ACHN (cell line): ENCODE measurements at regions not wholly inside any gene's neighbourhood (a gene's known extent, or its start where the extent isn't known, plus 50 kb on each side); places are given as distances from the start of the nearest gene placed in this dataset.

Source experiments
- DNase-seq: peaks from one replicate; pipeline ENCODE4 v3.0.0-alpha.2; 2015
- in situ Hi-C: cut with HindIII; loops from 2 replicates; pipeline ENCODE4 v1.10.0; 2017; ENCODE audit warnings: low sequenced_read_pairs, low pct_ligation_motif_present, low pct_unique_long_range_greater_than_20kb

GRCh38 chr1:244236721-244237120 is 185.6 kb downstream of the ZBTB18 start:
- in situ Hi-C loops, result no loop called here
- no peak for DNase-seq

- in situ Hi-C loops, result no loop called here
- no peak for DNase-seq
These were observed 186.4 kb downstream of the ZBTB18 start for GRCh38 chr1:244237445-244237844.

GRCh38 chr1:244239261-244239770 is 188.2 kb downstream of the ZBTB18 start:
- no peak for DNase-seq

GRCh38 chr1:244241438-244241837 is 190.4 kb downstream of the ZBTB18 start:
- DNase-seq, result no peak
- in situ Hi-C loops, result no loop called here

More at GRCh38 chr1:244239261-244239770, 188.2 kb downstream of the ZBTB18 start:
- in situ Hi-C loops, result no loop called here

GRCh38 chr1:244242446-244242845 is 191.4 kb downstream of the ZBTB18 start:
- DNase-seq, result no peak
- in situ Hi-C loops, result no loop called here

- no peak for DNase-seq
These were observed 195.3 kb downstream of the ZBTB18 start for GRCh38 chr1:244246334-244246733.

GRCh38 chr1:244248426-244248825 is 197.3 kb downstream of the ZBTB18 start:
- in situ Hi-C loops, result no loop called here
- no peak for DNase-seq

More at GRCh38 chr1:244246334-244246733, 195.3 kb downstream of the ZBTB18 start:
- in situ Hi-C loops, result no loop called here

- in situ Hi-C loops, result no loop called here
- no peak for DNase-seq
These were observed 199.5 kb downstream of the ADSS2 start for GRCh38 chr1:244252211-244252610.

GRCh38 chr1:244254467-244254866 is 197.2 kb downstream of the ADSS2 start:
- DNase-seq, result no peak

GRCh38 chr1:244255426-244255965 is 196.2 kb downstream of the ADSS2 start:
- in situ Hi-C loops, result no loop called here
- no peak for DNase-seq

More at GRCh38 chr1:244254467-244254866, 197.2 kb downstream of the ADSS2 start:
- in situ Hi-C loops, result no loop called here

- in situ Hi-C loops, result no loop called here
- no peak for DNase-seq
These were observed 195.5 kb downstream of the ADSS2 start for GRCh38 chr1:244256086-244256676.

- in situ Hi-C loops, result no loop called here
- DNase-seq, result no peak
These were observed 187.5 kb downstream of the ADSS2 start for GRCh38 chr1:244264163-244264562.

GRCh38 chr1:244265507-244265906 is 186.2 kb downstream of the ADSS2 start:
- no peak for DNase-seq
- in situ Hi-C loops, result no loop called here

GRCh38 chr1:244269169-244269568 is 182.5 kb downstream of the ADSS2 start:
- DNase-seq, result no peak
- in situ Hi-C loops, result no loop called here

GRCh38 chr1:244271004-244271403 is 180.7 kb downstream of the ADSS2 start:
- in situ Hi-C loops, result no loop called here
- DNase-seq, result no peak

GRCh38 chr1:244271691-244272308 is 179.9 kb downstream of the ADSS2 start:
- no peak for DNase-seq
- in situ Hi-C loops, result no loop called here

- in situ Hi-C loops, result no loop called here
- peak; percentile 90 for DNase-seq
These were observed 179.0 kb downstream of the ADSS2 start for GRCh38 chr1:244272471-244273261.

- no peak for DNase-seq
- in situ Hi-C loops, result no loop called here
These were observed 178.4 kb downstream of the ADSS2 start for GRCh38 chr1:244273262-244273844.
